ENCODE measurements at regions not wholly inside any gene's neighbourhood (a gene's known extent, or its start where the extent isn't known, plus 50 kb on each side); places are given as distances from the start of the nearest gene placed in this dataset.

DNA sequence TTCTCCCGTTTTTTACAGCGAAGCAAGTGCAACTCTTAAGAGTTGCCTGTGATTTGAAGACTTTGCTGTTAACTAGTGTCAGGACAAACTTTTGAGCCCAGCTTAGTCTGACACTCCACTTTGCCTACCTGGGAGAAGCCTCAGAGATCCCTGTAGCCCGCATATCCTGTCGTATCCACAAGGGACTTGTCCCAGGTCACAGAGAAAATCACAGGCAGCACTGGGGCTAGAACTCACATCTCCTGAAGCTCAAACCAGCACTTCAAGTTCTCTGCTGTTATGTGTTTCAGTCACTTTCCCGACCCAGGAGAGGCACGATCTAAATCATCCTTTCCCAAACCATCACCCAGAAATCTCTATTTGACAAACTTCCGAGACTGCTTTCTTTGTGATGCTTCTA lies 584.5 kb downstream of the ACTL7B start:
- Histone ChIP-seq H3K4me1 (ENCODE audit: low read depth) (no peaks in the 10 kb centered on the region), H3K27ac (no peak overlapping the region), H3K27me3 (no peaks in the 10 kb centered on the region), H3K9me3 (ENCODE audit: low read depth) (no peaks in the 10 kb centered on the region), H3K4me3 (no peak overlapping the region), H3K36me3 (no peaks in the 10 kb centered on the region)
- TF ChIP-seq, protein P1, sequence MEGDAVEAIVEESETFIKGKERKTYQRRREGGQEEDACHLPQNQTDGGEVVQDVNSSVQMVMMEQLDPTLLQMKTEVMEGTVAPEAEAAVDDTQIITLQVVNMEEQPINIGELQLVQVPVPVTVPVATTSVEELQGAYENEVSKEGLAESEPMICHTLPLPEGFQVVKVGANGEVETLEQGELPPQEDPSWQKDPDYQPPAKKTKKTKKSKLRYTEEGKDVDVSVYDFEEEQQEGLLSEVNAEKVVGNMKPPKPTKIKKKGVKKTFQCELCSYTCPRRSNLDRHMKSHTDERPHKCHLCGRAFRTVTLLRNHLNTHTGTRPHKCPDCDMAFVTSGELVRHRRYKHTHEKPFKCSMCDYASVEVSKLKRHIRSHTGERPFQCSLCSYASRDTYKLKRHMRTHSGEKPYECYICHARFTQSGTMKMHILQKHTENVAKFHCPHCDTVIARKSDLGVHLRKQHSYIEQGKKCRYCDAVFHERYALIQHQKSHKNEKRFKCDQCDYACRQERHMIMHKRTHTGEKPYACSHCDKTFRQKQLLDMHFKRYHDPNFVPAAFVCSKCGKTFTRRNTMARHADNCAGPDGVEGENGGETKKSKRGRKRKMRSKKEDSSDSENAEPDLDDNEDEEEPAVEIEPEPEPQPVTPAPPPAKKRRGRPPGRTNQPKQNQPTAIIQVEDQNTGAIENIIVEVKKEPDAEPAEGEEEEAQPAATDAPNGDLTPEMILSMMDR (IDR thresholded peaks at IDR 0.05; ENCODE audit: low read depth, low read length), result no peak
- no peak for DNase-seq (ENCODE audit: low read depth in 1 of 2, low spot score in 1 of 2)

DNA sequence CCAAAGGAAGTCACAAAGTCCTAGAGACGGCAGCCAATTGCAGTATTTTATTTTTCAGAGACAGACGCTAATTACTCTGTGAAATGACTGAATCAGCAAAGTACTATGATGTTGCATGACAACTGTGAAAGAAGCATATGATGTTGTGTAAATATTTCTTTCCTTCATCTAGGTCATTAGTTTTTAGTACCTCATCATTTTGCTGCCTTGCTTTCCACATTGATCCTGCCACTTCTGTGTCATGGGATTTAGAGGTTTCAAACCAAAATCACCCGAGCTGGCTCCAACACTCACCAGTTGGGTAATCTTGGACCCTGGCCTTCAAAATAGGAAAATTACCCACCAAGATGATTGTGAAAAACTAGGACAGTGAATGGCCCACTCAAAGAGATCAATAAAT lies 585.2 kb downstream of the ACTL7B start:
- H3K36me3 ChIP-seq, result no peaks in the 10 kb centered on the region

DNA sequence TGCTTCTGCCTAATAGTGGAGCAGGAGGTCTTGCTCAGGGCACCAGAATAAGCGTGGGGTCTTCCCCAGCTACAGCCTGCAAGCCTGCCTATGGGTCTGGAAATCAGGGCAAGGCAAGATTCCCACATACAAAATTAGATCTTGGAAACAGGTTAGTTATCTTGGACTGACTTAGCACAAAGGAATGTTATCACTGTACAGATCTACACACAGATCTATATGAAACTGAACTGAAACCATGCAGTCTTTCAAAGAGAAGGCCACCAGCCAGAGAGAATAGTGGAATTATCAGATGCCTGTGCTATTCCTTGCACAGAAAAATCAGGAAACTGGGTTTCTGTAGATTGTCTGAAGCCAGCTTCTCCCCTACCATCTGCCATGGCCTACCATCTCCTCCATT lies 585.7 kb downstream of the ACTL7B start:
- DNase-seq (ENCODE audit: low read depth in 1 of 2, low spot score in 1 of 2), result no peak
- Histone ChIP-seq H3K4me1 (ENCODE audit: low read depth) (no peaks in the 10 kb centered on the region), H3K4me3 (no peak overlapping the region), H3K36me3 (no peaks in the 10 kb centered on the region), H3K27me3 (no peaks in the 10 kb centered on the region), H3K27ac (no peak overlapping the region), H3K9me3 (ENCODE audit: low read depth) (no peaks in the 10 kb centered on the region)
- TF ChIP-seq, protein P1 (IDR thresholded peaks at IDR 0.05; ENCODE audit: low read depth, low read length), result no peak

More for the DNA sequence above, 585.2 kb downstream of the ACTL7B start:
- Histone ChIP-seq H3K27ac (no peak overlapping the region), H3K27me3 (no peaks in the 10 kb centered on the region), H3K9me3 (ENCODE audit: low read depth) (no peaks in the 10 kb centered on the region), H3K4me1 (ENCODE audit: low read depth) (no peaks in the 10 kb centered on the region), H3K4me3 (no peak overlapping the region)
- DNase-seq (ENCODE audit: low read depth in 1 of 2, low spot score in 1 of 2), result no peak
- TF ChIP-seq, protein P1 (IDR thresholded peaks at IDR 0.05; ENCODE audit: low read depth, low read length), result no peak

DNA sequence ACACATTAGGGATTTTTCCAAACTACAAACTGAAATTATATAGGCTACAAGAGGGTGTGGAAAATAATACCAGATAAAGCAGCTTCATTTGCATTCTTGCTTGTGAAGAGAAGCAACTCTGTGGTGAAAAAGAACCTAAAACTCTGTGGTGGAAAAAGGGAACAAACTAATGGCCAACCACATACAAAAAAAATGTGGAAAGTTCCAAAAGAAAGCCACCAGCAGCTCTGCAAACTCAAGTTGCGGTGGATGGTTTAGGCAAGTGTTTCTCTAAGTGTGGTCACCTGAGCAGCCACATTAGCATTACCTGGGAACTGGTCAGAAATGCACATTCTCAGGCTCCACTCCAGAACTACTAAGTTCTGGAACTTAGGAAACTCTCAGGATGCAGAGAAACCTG lies 586.4 kb downstream of the ACTL7B start:
- Histone ChIP-seq H3K9me3 (ENCODE audit: low read depth) (no peaks in the 10 kb centered on the region), H3K4me3 (no peak overlapping the region), H3K27ac (no peak overlapping the region), H3K4me1 (ENCODE audit: low read depth) (no peaks in the 10 kb centered on the region), H3K36me3 (no peaks in the 10 kb centered on the region), H3K27me3 (no peaks in the 10 kb centered on the region)
- TF ChIP-seq, protein P1 (IDR thresholded peaks at IDR 0.05; ENCODE audit: low read depth, low read length), result no peak
- no peak for DNase-seq (ENCODE audit: low read depth in 1 of 2, low spot score in 1 of 2)

DNA sequence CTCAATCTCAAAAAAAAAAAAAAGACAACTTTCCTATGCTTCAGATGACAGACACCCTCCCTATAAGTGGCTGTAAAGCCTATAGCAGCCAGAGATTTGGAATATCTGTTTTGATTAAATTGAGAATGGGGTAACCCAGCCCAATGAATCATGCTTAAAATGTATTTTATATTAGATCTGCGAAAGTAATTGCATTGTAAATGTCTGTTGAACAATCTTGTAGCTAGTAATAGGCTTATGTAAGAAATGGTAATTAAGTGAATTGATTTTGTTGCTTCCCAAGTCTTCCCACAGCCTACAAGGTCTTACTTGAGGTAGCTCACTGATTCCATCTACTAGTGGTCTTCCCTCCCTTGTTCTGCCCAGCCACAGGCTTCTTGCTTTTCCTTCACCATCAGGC lies 590.7 kb downstream of the ACTL7B start:
- Histone ChIP-seq H3K36me3 (no peaks in the 10 kb centered on the region), H3K27me3 (no peaks in the 10 kb centered on the region), H3K27ac (no peak overlapping the region), H3K4me1 (ENCODE audit: low read depth) (no peaks in the 10 kb centered on the region), H3K9me3 (ENCODE audit: low read depth) (no peaks in the 10 kb centered on the region), H3K4me3 (no peak overlapping the region)
- TF ChIP-seq, protein P1 (IDR thresholded peaks at IDR 0.05; ENCODE audit: low read depth, low read length), result no peak
- no peak for DNase-seq (ENCODE audit: low read depth in 1 of 2, low spot score in 1 of 2)

DNA sequence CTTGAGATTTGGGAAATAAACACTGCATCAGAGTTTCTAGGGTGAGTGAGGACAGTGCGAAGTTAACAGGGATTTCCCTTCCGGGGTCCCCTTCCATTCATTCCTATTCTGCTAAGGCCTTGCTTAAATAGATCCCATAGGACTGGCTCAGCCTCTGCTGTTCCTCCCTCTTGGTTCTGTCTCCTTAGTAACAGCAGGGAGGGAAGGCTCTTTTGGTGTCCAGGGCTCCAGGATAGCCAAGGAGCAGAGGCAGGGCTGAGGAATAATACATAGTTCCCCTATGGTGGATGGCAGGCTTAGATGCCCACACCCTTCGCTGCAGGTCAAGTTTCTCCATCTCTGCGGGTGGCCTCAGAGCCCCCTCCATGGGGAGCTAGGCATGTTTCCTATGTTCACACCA lies 591.7 kb downstream of the ACTL7B start:
- no peak overlapping the region for H3K27ac ChIP-seq
- H3K9me3 ChIP-seq (ENCODE audit: low read depth), result no peaks in the 10 kb centered on the region
- H3K27me3 ChIP-seq, result no peaks in the 10 kb centered on the region
- H3K4me3 ChIP-seq, result no peak overlapping the region
- DNase-seq (ENCODE audit: low read depth in 1 of 2, low spot score in 1 of 2), result no peak
- TF ChIP-seq, protein P1 (IDR thresholded peaks at IDR 0.05; ENCODE audit: low read depth, low read length), result no peak
- H3K4me1 ChIP-seq (ENCODE audit: low read depth), result no peaks in the 10 kb centered on the region
- no peaks in the 10 kb centered on the region for H3K36me3 ChIP-seq
